NCI-H2029 (cell line): ENCODE measurements at regions not wholly inside any gene's neighbourhood (a gene's known extent, or its start where the extent isn't known, plus 50 kb on each side); places are given as distances from the start of the nearest gene placed in this dataset.
"Not testable (repeated sequence)": the region's sequence is repeated elsewhere in the genome, so short reads cannot be mapped to it uniquely, and the experiment has no call there.

ENCODE experiments used
- DNase-seq: peaks from one replicate; lab custom pipeline; 2025; lab: John Stamatoyannopoulos, UW

GRCh38 chr10:4230036-4230435 is 445.0 kb upstream of the KLF6 start:
- DNase-seq, result no peak

- DNase-seq, result no peak
These were observed 444.1 kb upstream of the KLF6 start for GRCh38 chr10:4229106-4229505.

- DNase-seq, result no peak
These were observed 442.6 kb upstream of the KLF6 start for GRCh38 chr10:4227586-4227985.

GRCh38 chr10:4226941-4227540 is 442.0 kb upstream of the KLF6 start:
- no peak for DNase-seq

GRCh38 chr10:4224178-4224577 is 439.2 kb upstream of the KLF6 start:
- DNase-seq, result no peak

- not testable (repeated sequence) for DNase-seq
These were observed 436.3 kb upstream of the KLF6 start for GRCh38 chr10:4221310-4221709.

- no peak for DNase-seq
These were observed 434.9 kb upstream of the KLF6 start for GRCh38 chr10:4219901-4220300.

- DNase-seq, result no peak
These were observed 432.6 kb upstream of the KLF6 start for GRCh38 chr10:4217653-4218052.

- DNase-seq, result no peak
These were observed 432.2 kb upstream of the KLF6 start for GRCh38 chr10:4217187-4217586.

- no peak for DNase-seq
These were observed 431.7 kb upstream of the KLF6 start for GRCh38 chr10:4216726-4217125.

- DNase-seq, result no peak
These were observed 431.1 kb upstream of the KLF6 start for GRCh38 chr10:4215963-4216575.

- DNase-seq, result no peak
These were observed 430.5 kb upstream of the KLF6 start for GRCh38 chr10:4215485-4215884.

GRCh38 chr10:4214908-4215307 is 429.9 kb upstream of the KLF6 start:
- no peak for DNase-seq

GRCh38 chr10:4213441-4213840 is 428.4 kb upstream of the KLF6 start:
- DNase-seq, result no peak

GRCh38 chr10:4212111-4212630 is 427.2 kb upstream of the KLF6 start:
- DNase-seq, result no peak

GRCh38 chr10:4208499-4208898 is 423.5 kb upstream of the KLF6 start:
- no peak for DNase-seq

GRCh38 chr10:4205113-4205512 is 420.1 kb upstream of the KLF6 start:
- no peak for DNase-seq

GRCh38 chr10:4202938-4203337 is 417.9 kb upstream of the KLF6 start:
- DNase-seq, result no peak

- no peak for DNase-seq
These were observed 417.1 kb upstream of the KLF6 start for GRCh38 chr10:4201866-4202825.

- DNase-seq, result no peak
These were observed 414.2 kb upstream of the KLF6 start for GRCh38 chr10:4199196-4199595.

- no peak for DNase-seq
These were observed 413.2 kb upstream of the KLF6 start for GRCh38 chr10:4198216-4198615.

GRCh38 chr10:4197676-4198075 is 412.7 kb upstream of the KLF6 start:
- DNase-seq, result no peak
